Colonic mucosa (tissue), 4 donors: ENCODE measurements at regions not wholly inside any gene's neighbourhood (a gene's known extent, or its start where the extent isn't known, plus 50 kb on each side); places are given as distances from the start of the nearest gene placed in this dataset.
"Not testable (repeated sequence)": the region's sequence is repeated elsewhere in the genome, so short reads cannot be mapped to it uniquely, and the experiment has no call there.

ENCODE experiments used
- DNase-seq: peaks from one replicate; pipeline ENCODE4 v3.0.0-alpha.2; 2020
- H3K27ac ChIP-seq: fragments of 200-600 bp; one replicate; pipeline ENCODE4 v1.8.0; 2021
- H3K27me3 ChIP-seq: fragments of 200-600 bp; one replicate; pipeline ENCODE4 v1.8.0; 2021
- H3K36me3 ChIP-seq: fragments of 200-600 bp; one replicate; pipeline ENCODE4 v1.8.0; 2021
- H3K4me1 ChIP-seq: fragments of 200-600 bp; one replicate; pipeline ENCODE4 v1.8.0; 2021; ENCODE audit warnings: mild to moderate bottlenecking
- H3K4me3 ChIP-seq: fragments of 200-600 bp; one replicate; pipeline ENCODE4 v1.8.0; 2021
- H3K9ac ChIP-seq, 2 donors: one replicate each; pipeline ENCODE4 v1.7.0; 2013; ENCODE audit warnings: control low read depth in 2 of 2, low read depth in 2 of 2, low read length in 2 of 2
- H3K9me3 ChIP-seq: fragments of 200-600 bp; one replicate; pipeline ENCODE4 v1.8.0; 2021
- CTCF ChIP-seq: fragments of 200-600 bp; IDR thresholded peaks from one replicate; pipeline ENCODE4 v1.8.0; 2022; ENCODE audit warnings: antibody characterized with exemption, mild to moderate bottlenecking
- intact Hi-C: fragments of 100-400 bp; cut with DNase I; formaldehyde crosslinking; loops from one replicate; pipeline ENCODE4 v1.14.1; 2022
- donor health status: healthy.
- donor health status: DM: no; HTN: no; CAD: no.
- donor health status: DM: no; HTN: no; CAD: no.

- intact Hi-C loops = no loop called here
- DNase-seq = no peak
- H3K9me3 ChIP-seq = no peaks in the 10 kb centered on the region
These were observed 795.4 kb downstream of the SLC6A15 start for GRCh38 chr12:84117190-84117589.

GRCh38 chr12:84113666-84114065, 798.9 kb downstream of the SLC6A15 start:
- no peak overlapping the region for H3K9ac ChIP-seq
- H3K27ac ChIP-seq = no peak overlapping the region
- no peak for DNase-seq
- TF ChIP-seq CTCF = no peak
- H3K36me3 ChIP-seq = no peaks in the 10 kb centered on the region
- H3K4me3 ChIP-seq = no peak overlapping the region
- no peaks in the 10 kb centered on the region for H3K9me3 ChIP-seq
- H3K4me1 ChIP-seq = no peaks in the 10 kb centered on the region
- no peaks in the 10 kb centered on the region for H3K27me3 ChIP-seq
- intact Hi-C loops = no loop called here

More at GRCh38 chr12:84117190-84117589, 795.4 kb downstream of the SLC6A15 start:
- Histone ChIP-seq H3K4me3 (no peak overlapping the region), H3K36me3 (no peaks in the 10 kb centered on the region), H3K27ac (no peak overlapping the region), H3K27me3 (no peaks in the 10 kb centered on the region), H3K4me1 (no peaks in the 10 kb centered on the region), H3K9ac (no peak overlapping the region)
- no peak for TF ChIP-seq CTCF

GRCh38 chr12:84103886-84104285, 808.7 kb downstream of the SLC6A15 start:
- H3K9me3 ChIP-seq, H3K9ac ChIP-seq, DNase-seq, H3K36me3 ChIP-seq, H3K27me3 ChIP-seq, H3K4me3 ChIP-seq, H3K4me1 ChIP-seq, intact Hi-C loops, H3K27ac ChIP-seq: not testable (repeated sequence)

GRCh38 chr12:84101963-84102362, 810.6 kb downstream of the SLC6A15 start:
- H3K4me1 ChIP-seq, DNase-seq, H3K9ac ChIP-seq, H3K9me3 ChIP-seq, intact Hi-C loops, H3K27ac ChIP-seq, H3K4me3 ChIP-seq, H3K36me3 ChIP-seq, H3K27me3 ChIP-seq: not testable (repeated sequence)

- H3K4me1 ChIP-seq, DNase-seq, H3K9me3 ChIP-seq, H3K4me3 ChIP-seq, H3K36me3 ChIP-seq, intact Hi-C loops, H3K27me3 ChIP-seq, H3K9ac ChIP-seq, H3K27ac ChIP-seq: not testable (repeated sequence)
These were observed 813.0 kb downstream of the SLC6A15 start for GRCh38 chr12:84099591-84099990.

GRCh38 chr12:84091651-84092050, 820.9 kb downstream of the SLC6A15 start:
- Histone ChIP-seq H3K4me1 (no peaks in the 10 kb centered on the region), H3K27me3 (no peaks in the 10 kb centered on the region), H3K9ac (no peak overlapping the region), H3K4me3 (no peak overlapping the region), H3K36me3 (no peaks in the 10 kb centered on the region), H3K27ac (no peak overlapping the region), H3K9me3 (no peaks in the 10 kb centered on the region)
- DNase-seq = no peak
- intact Hi-C loops = no loop called here
- TF ChIP-seq CTCF = no peak

- H3K9ac ChIP-seq = no peak overlapping the region
- DNase-seq = no peak
- no peak overlapping the region for H3K27ac ChIP-seq
- H3K4me3 ChIP-seq = no peak overlapping the region
- H3K27me3 ChIP-seq = no peaks in the 10 kb centered on the region
- TF ChIP-seq CTCF = no peak
- no peaks in the 10 kb centered on the region for H3K4me1 ChIP-seq
- no peaks in the 10 kb centered on the region for H3K9me3 ChIP-seq
- intact Hi-C loops = no loop called here
- no peaks in the 10 kb centered on the region for H3K36me3 ChIP-seq
These were observed 823.2 kb downstream of the SLC6A15 start for GRCh38 chr12:84089356-84089755.
